ENCODE measurements at regions not wholly inside any gene's neighbourhood (a gene's known extent, or its start where the extent isn't known, plus 50 kb on each side); places are given as distances from the start of the nearest gene placed in this dataset.

DNA sequence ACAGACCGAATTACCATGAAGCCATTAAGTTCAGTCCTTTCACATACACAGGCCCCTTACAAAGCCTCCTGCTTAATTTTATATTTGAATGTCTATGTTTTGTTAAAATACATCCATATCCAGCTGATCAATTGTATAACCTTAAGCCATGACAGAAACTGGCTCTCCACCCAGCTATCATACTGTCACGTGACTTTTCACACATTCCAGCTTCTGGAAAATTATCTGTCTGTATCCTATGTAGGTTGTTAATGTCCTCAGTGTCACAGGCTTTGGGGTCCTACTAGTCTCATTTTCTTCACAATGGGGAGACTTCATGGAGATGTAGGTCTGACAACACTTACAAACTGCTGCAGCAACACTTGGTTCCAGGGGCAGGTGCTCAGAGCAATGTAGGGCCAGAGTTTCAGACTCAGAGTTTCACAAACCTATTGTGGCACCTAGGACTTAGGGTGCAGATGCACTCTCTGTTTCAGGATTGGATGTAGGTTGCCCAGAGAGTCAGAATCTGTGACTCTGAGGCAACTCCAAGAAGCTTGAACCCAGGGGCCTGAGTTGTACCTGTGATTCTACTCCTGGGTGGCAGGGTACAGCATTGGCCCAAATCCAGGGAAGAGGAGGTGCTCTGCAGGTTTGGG, 69.6 kb upstream of the PCDH20 start:
- TF ChIP-seq, protein P1, sequence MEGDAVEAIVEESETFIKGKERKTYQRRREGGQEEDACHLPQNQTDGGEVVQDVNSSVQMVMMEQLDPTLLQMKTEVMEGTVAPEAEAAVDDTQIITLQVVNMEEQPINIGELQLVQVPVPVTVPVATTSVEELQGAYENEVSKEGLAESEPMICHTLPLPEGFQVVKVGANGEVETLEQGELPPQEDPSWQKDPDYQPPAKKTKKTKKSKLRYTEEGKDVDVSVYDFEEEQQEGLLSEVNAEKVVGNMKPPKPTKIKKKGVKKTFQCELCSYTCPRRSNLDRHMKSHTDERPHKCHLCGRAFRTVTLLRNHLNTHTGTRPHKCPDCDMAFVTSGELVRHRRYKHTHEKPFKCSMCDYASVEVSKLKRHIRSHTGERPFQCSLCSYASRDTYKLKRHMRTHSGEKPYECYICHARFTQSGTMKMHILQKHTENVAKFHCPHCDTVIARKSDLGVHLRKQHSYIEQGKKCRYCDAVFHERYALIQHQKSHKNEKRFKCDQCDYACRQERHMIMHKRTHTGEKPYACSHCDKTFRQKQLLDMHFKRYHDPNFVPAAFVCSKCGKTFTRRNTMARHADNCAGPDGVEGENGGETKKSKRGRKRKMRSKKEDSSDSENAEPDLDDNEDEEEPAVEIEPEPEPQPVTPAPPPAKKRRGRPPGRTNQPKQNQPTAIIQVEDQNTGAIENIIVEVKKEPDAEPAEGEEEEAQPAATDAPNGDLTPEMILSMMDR (IDR thresholded peaks at IDR 0.05): no peak
- no peak for TF ChIP-seq ZFX (IDR thresholded peaks at IDR 0.05; ENCODE audit: borderline replicate concordance)

DNA sequence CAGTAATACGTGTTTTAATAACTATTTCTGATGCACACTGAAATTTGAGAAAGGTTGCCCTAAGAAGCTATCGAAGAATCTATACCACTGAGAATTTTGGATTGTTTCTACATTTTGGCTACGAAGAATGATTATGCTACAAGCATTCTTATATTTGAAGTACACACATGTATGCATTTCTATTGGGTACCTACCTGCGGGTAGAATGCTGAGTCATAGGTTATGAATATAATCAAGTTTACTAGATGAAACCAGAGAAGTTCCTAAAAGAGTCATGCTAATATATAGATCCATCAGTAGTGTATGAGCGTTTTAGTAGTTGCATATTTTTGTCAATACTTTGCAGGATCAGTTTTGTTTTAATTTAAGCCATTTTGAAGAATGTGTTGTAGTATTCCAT, 62.0 kb upstream of the PCDH20 start:
- TF ChIP-seq ZFX (IDR thresholded peaks at IDR 0.05; ENCODE audit: borderline replicate concordance): no peak
- TF ChIP-seq, protein P1 (IDR thresholded peaks at IDR 0.05): no peak
- no peak overlapping the region for H3K27ac ChIP-seq

More for the DNA sequence above, 69.6 kb upstream of the PCDH20 start:
- H3K27ac ChIP-seq: no peak overlapping the region

DNA sequence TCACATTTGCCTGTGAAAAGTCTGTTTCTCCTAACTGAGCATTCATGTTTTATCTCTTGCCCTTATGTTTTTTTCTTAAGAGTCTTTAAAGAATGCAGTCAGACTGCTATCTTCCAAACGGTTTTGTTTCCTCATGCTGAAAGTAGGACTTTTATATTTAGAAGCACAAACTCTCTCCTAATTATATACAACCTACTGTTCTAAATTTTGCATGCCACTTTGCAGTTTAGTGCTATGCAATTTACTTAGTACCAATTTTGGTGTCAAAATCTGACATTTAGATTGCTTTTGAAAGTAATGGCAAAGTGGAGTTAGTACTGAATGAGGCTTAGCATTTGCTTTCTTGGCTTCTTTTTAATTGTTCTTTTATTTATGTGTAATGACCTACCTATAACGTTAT, 55.1 kb upstream of the PCDH20 start:
- TF ChIP-seq ZFX (IDR thresholded peaks at IDR 0.05; ENCODE audit: borderline replicate concordance): no peak
- TF ChIP-seq, protein P1 (IDR thresholded peaks at IDR 0.05): no peak
- H3K27ac ChIP-seq: no peak overlapping the region

DNA sequence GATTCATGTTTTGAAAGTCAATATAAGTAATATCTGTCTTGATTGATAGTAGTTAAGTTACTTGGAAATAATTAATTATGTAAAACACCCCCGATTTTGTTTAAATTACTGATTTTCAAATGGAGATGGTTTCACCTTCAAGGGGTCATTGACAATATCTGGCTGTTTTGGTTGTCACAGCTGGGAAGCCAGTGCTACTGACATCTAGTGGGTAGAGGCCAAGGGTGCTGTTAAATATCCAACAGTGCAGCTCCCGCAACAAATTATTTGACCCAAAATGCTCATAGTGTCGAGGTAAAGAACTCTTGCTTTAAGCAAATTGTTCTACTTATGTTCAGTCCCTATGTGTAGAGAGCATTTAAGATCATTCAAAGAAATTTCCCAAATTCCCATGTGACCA, 50.6 kb upstream of the PCDH20 start:
- H3K27ac ChIP-seq: no peak overlapping the region
- TF ChIP-seq, protein P1 (IDR thresholded peaks at IDR 0.05): peak; percentile 60
- no peak for TF ChIP-seq ZFX (IDR thresholded peaks at IDR 0.05; ENCODE audit: borderline replicate concordance)

Data from 22Rv1 (cell line).